RWPE2 (cell line): ENCODE measurements at regions not wholly inside any gene's neighbourhood (a gene's known extent, or its start where the extent isn't known, plus 50 kb on each side); places are given as distances from the start of the nearest gene placed in this dataset.

Experiments
- ATAC-seq: fragments of 200-7000 bp; cut with Tn5 transposase; 3 replicates; pipeline ENCODE4 v1.9.1; 2021; ENCODE audit warnings: low read depth
- DNase-seq: peaks from one replicate; pipeline ENCODE4 v3.0.0-alpha.2; 2020; ENCODE audit warnings: low spot score
- H3K27ac ChIP-seq: fragments of 450-650 bp; 2 replicates; pipeline ENCODE4 v1.5.1; 2017; ENCODE audit warnings: mild to moderate bottlenecking; ENCODE audit not compliant: poor library complexity, severe bottlenecking
- H3K27me3 ChIP-seq: fragments of 250-450 bp; sonication (Bioruptor Pico); 2 replicates; pipeline ENCODE4 v1.5.1; 2021; ENCODE audit warnings: mild to moderate bottlenecking, moderate library complexity; ENCODE audit not compliant: insufficient read depth, poor library complexity, severe bottlenecking
- H3K36me3 ChIP-seq: fragments of 250-450 bp; sonication (Bioruptor Pico); 2 replicates; pipeline ENCODE4 v1.5.1; 2020; ENCODE audit warnings: low read depth, mild to moderate bottlenecking, moderate library complexity
- H3K4me1 ChIP-seq: fragments of 250-450 bp; sonication (Bioruptor Pico); 2 replicates; pipeline ENCODE4 v1.5.1; 2021; ENCODE audit warnings: mild to moderate bottlenecking, moderate library complexity; ENCODE audit not compliant: insufficient read depth, poor library complexity, severe bottlenecking
- H3K4me3 ChIP-seq: fragments of 250-450 bp; sonication (Bioruptor Pico); 2 replicates; pipeline ENCODE4 v1.5.1; 2021; ENCODE audit warnings: mild to moderate bottlenecking, moderate library complexity; ENCODE audit not compliant: severe bottlenecking
- H3K9me3 ChIP-seq: fragments of 250-450 bp; sonication (Bioruptor Pico); 2 replicates; pipeline ENCODE4 v1.5.1; 2021; ENCODE audit warnings: mild to moderate bottlenecking, moderate library complexity; ENCODE audit not compliant: severe bottlenecking
- CTCF ChIP-seq: fragments of 450-650 bp; IDR thresholded peaks from one replicate; pipeline ENCODE4 v1.5.1; 2017; ENCODE audit warnings: mild to moderate bottlenecking, moderate library complexity; ENCODE audit not compliant: poor library complexity, severe bottlenecking

- ATAC-seq: no peak
- Histone ChIP-seq H3K27ac (no peak overlapping the region), H3K4me3 (no peak overlapping the region), H3K36me3 (no peaks in the 10 kb centered on the region), H3K4me1 (peaks cover 4% of the 10 kb centered on the region), H3K9me3 (no peaks in the 10 kb centered on the region), H3K27me3 (no peaks in the 10 kb centered on the region)
- DNase-seq: no peak
- TF ChIP-seq CTCF: no peak
Observed at GRCh38 chr21:15139898-15140297, 75.1 kb upstream of the NRIP1 start.

- no peak for ATAC-seq
- DNase-seq: no peak
- Histone ChIP-seq H3K27ac (no peak overlapping the region), H3K4me3 (no peak overlapping the region), H3K4me1 (no peaks in the 10 kb centered on the region), H3K27me3 (no peaks in the 10 kb centered on the region), H3K36me3 (no peaks in the 10 kb centered on the region), H3K9me3 (no peaks in the 10 kb centered on the region)
- no peak for TF ChIP-seq CTCF
Observed at GRCh38 chr21:15140321-15141019, 75.7 kb upstream of the NRIP1 start.

DNA sequence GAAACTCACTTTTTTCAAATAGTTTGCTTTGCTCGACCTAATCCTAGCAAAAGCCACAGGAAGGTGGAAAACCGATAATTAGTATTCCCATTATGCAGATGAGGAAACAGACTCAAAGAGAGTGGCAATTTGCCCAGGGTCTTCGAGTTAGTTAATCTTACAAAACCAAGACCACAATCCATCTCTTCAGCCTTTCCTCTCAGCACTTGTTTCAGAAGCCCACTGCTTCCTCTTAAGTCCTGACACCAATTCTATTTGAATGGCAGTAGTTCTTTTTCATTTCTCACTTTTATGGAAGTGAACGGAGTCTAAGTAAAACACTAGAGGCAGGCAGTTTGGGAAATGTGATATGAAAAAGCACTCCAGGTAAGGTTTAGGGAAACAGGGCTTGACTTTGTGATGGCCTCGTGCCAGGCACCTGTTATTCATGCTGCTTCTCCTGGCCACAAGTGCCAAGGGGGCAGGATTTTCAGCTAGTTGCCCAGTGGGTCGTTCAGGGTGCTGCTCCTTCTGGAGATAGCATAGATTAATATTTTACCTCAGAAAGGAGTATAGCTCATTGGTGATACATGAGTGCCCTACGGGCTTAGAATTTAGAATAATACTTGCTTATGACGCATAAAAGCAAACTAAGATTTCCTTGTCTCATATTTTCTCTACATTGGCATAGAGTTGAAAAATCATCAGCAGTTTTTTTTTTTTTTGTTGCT, 76.6 kb upstream of the NRIP1 start:
- Histone ChIP-seq H3K36me3 (no peaks in the 10 kb centered on the region), H3K4me3 (no peak overlapping the region), H3K27ac (no peak overlapping the region), H3K9me3 (no peaks in the 10 kb centered on the region), H3K27me3 (no peaks in the 10 kb centered on the region), H3K4me1 (no peaks in the 10 kb centered on the region)
- TF ChIP-seq CTCF: no peak
- ATAC-seq (no peak), DNase-seq (no peak)

- Histone ChIP-seq H3K4me1 (no peaks in the 10 kb centered on the region), H3K27me3 (no peaks in the 10 kb centered on the region), H3K36me3 (no peaks in the 10 kb centered on the region), H3K9me3 (no peaks in the 10 kb centered on the region), H3K4me3 (no peak overlapping the region), H3K27ac (no peak overlapping the region)
- no peak for TF ChIP-seq CTCF
- ATAC-seq (no peak), DNase-seq (no peak)
Observed at GRCh38 chr21:15144026-15144425, 79.2 kb upstream of the NRIP1 start.

DNA sequence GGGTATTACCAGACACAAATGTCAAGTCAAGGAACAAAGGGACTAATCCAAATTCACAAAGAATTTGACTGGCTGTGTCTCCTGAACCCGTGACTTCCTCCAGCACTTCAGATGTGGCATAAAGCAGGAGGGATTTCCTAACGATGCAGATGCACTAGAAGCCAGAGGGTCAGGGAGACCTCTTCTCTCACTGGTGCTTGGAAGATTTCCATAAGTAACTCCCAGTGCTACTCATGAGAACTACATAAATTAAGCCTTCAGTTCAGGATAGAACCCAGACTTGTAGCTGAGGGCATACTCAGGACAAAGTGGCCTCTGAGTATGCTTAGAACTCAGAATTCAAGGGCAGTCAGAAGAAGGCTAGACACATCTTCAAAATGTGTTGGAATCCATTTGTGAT, 83.6 kb upstream of the NRIP1 start:
- ATAC-seq (no peak), DNase-seq (no peak)
- no peak overlapping the region for H3K4me3 ChIP-seq
- H3K27ac ChIP-seq: no peak overlapping the region
- no peaks in the 10 kb centered on the region for H3K36me3 ChIP-seq
- TF ChIP-seq CTCF: no peak
- no peaks in the 10 kb centered on the region for H3K27me3 ChIP-seq
- no peaks in the 10 kb centered on the region for H3K4me1 ChIP-seq
- no peaks in the 10 kb centered on the region for H3K9me3 ChIP-seq
